CD4-positive, alpha-beta T cell treated with Interleukin-4 for 4 hours (primary cell): ENCODE measurements at regions not wholly inside any gene's neighbourhood (a gene's known extent, or its start where the extent isn't known, plus 50 kb on each side); places are given as distances from the start of the nearest gene placed in this dataset.
"Not testable (repeated sequence)": the region's sequence is repeated elsewhere in the genome, so short reads cannot be mapped to it uniquely, and the experiment has no call there.

ENCODE experiments used
- DNase-seq: peaks from one replicate; pipeline ENCODE4 v3.0.0-alpha.2; 2020

DNA sequence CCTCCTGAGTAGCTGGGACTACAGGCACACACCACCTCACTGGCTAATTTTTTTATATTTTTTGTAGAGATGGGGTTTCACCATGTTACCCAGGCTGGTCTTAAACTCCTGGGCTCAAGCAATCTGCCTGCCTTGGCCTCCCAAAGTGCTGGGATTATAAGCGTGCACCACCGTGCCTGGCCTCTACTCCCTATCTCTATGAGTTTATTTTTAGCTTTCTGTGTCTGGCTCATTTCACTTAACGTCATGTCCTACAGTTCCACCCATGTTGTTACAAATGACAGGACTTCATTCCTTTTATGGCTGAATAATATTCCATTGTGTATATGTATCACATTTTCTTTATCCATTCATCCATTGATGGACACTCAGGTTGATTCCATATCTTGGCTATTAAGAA lies 164.2 kb upstream of the ZNF648 start:
- DNase-seq, result not testable (repeated sequence)

DNA sequence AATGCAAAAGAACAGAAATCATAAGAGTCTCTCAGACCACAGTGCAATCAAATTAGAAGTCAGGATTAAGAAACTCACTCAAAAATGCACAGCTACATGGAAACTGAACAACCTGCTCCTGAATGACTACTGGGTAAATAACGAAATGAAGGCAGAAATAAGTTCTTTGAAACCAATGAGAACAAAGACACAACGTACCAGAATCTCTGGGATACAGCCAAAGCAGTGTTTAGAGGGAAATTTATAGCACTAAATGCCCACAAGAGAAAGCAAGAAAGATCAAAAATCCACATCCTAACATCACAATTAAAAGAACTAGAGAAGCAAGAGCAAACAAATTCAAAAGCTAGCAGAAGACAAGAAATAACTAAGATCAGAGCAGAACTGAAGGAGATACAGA lies 160.5 kb upstream of the ZNF648 start:
- not testable (repeated sequence) for DNase-seq

DNA sequence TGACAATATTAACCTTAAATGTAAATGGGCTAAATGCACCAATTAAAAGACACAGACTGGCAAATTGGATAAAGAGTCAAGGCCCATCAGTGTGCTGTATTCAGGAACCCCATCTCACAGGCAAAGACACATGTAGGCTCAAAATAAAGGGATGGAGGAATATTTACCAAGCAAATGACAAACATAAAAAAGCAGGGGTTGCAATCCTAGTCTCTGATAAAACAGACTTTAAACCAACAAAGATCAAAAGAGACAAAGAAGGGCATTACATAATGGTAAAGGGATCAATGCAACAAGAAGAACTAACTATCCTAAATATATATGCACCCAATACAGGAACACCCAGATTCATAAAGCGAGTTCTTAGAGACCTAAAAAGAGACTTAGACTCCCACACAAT lies 159.9 kb upstream of the ZNF648 start:
- DNase-seq, result not testable (repeated sequence)

DNA sequence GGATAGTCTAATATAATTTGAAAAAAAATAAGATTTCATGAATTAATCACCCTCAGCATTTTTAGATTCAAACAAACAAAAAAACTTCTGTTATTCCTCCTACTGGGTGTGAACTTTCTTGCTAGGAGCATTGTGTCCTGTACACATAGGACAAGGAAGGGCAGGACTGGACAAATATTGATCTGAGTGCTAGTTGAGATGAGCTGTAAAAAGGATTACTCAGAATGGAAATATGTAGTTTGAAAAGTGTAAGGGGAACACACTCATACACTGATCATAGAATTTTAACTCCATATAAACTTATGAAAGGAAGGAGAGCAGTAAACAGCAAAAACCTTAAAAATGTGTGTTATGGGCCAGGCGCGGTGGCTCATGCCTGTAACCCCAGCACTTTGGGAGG lies 156.5 kb upstream of the ZNF648 start:
- no peak for DNase-seq

DNA sequence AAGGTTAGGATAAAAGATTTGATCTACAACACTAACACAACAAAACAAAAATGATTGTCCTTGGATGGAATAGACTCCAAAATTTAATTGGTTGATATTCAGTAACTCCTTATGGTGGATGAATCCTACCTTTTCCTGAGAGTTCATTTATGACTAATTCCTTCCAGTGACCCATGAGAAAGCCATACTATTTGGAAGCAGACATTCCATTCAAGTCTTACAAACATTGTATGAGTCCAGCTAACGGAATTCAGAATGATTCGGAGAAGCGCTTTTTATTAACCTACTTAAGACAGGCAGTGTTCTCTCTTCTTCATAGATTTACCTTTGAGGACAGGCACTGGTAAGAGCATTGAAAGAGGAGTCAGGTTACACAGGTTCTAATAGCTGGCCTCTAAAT lies 155.6 kb upstream of the ZNF648 start:
- DNase-seq, result no peak

DNA sequence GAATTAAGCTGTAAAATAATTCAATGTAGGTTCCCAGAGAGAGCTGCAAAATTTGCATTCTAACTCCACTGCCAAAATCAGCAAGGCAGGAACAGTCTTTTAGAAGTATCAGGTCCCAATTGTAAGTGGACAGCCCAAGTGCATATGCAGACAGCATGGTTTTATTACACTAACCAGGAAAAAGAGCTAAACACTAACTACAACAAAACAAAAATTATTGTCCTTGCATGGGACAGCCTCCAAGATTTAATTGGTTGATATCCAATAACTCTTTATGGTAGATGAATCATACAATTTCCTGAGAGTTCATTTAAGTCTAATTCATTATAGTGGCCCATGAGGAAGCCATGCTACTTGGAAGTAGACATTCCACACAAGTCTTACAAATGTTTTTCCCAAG lies 154.3 kb upstream of the ZNF648 start:
- DNase-seq, result no peak

DNA sequence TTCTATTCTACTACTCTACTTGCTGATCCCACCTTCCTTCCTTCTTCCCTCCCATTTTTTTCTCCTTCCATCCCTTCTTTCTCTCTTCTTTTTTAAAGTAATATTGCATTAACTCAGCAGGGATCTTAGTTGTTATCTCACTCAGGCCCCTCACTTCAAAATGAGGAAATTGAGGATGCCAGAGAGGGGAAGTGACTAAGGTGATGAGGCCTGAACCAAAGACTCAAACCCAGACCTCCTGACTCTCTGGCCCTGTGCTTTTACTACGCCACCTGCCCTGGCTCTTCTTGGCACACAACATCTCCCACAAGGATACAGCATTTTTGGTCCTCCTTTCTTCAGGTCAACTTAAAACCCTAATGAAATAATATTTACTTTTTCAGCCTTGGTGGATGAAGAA lies 151.7 kb upstream of the ZNF648 start:
- DNase-seq, result no peak

DNA sequence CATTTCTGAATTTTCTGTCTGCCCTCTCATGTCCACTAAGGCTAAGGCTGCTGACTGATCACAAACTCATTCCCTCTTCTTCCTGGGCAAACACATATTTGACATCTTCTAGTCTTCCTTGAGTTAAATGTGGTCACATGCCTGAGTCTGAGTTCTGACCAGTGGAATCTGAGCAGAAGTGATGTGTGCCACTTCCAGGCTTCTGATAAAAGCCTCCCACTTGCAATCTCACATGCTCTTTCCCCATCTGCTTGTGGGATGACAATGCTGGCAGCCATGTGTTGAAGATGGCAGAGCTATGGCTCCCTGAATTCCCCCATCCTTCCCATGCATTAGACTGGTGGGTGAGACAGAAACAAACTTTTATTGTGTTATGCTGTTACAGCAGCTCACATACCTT lies 149.9 kb upstream of the ZNF648 start:
- no peak for DNase-seq

DNA sequence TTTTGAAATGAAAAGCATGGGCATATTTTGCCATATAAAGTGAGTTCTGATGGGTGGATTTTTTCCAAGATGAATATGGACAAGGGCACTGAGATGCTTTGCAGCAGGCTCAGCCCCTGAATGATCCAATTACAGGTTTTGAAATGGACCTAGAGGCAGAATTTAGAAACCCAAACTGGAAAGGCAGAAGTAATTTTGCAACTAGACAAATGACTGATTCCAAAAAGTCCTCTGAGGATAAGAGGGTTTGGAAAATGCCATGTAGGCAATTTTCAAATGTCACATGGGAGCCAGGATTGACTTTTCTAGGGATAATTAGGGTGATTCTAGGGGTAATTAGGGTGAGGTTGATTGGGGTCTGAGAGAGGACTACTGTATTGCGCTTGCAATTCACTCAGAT lies 148.9 kb upstream of the ZNF648 start:
- DNase-seq, result no peak

DNA sequence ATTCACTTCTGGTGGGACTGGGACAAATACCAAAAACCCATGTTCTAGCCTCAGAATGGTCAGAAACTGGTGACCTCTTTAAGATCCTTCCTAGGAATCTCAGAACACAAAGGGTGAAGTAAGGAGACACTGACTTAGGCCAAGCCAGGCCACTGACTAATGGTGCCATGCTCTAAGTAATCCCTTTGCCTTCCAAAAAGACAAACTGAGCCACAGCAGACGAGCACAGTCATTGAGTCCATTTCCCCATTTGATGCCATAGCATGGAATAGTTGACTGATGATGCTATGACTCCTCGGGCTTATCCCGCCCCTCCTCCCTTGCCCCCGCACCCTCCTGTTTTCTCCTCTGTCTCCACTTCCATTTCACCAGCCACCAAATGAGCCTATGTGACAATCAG lies 145.8 kb upstream of the ZNF648 start:
- DNase-seq, result no peak

DNA sequence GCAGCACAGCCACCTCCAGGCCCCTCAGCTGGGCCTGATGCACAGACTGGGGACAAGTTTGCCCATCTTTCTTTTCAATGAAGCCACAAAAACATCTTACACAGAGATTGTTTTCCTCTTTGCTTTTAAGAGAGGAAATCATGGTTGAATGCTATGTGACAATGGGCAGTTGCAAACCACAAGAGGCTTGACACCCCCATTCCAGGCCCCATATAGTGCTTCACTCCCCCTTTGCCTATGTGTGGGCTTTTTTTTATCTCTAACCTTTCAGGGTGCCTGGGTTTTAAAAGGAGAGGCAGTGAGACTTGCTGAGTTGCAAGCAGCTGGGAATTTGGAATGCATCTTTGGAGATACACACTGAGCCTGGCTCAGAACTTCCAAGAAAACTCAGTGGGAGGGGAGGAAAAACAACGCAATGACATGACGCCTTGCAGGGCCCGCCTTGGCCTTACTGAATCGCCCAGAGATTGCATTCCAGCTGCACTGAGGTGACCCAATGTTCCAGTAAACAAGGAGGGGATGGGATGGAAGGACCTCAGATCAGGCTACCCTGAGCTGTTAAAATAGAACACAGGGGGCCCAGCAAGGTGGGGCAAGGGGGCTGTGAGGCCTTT lies 145.2 kb upstream of the ZNF648 start:
- DNase-seq, result no peak

DNA sequence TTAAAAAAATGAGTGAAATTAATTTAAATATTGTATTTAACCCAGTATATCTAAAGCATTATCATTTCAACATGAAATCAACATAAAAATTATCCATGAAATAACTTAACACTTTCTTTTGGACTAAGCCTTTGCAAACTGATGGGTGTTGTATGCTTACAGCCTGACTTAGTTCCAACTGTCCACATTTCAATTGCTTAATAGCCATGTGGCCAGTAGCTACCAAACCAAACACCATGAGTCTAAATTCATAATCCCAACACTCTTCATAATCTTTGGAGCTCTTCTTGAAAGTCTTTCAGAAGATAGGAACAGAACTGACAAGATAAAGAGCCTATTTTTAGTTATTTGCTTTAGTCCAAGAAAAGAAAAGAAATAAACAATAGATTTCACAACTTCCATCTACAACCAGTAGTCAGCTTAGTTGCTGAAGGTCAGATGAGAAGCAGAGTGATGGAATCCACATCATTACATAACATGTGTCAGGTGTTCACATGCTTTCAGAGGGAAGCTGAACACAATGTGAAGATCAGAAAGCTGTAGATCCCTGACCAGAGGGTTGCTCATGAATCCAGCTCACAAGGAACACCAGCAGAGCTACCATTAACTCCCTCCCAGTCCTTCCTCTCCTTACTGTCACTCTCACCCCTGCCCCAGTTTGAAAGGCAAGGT lies 144.0 kb upstream of the ZNF648 start:
- DNase-seq, result no peak

DNA sequence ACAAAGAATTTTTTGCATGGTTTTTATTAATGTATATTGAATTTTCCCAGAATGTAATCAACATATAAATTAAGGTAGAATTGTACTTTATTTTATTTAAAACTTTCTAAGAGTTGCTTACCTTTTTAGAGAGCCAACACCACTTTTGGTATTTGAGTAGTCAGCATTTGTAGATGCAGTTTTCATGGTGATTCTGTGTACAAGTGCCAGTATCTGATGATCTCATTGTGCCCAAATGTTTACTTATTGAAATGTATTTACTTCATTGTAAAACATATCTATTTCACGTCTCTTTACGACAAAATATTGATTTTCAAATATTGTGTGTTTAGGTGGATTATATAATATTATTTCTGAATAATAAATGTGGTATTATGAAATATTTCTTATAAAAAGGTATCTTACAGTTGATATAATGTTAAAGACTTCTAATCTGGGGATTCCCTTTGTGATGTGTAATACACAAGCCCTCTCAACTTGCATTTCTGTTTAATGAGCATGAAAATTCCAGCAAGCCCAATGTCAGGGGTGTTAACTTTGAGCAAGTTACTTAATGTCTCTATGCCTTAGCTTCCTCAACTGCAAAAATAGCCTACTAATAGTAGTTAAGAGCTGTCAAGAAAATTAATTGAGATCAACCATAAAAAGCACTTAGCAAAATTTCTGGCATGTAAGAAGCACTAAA lies 141.8 kb upstream of the ZNF648 start:
- no peak for DNase-seq

DNA sequence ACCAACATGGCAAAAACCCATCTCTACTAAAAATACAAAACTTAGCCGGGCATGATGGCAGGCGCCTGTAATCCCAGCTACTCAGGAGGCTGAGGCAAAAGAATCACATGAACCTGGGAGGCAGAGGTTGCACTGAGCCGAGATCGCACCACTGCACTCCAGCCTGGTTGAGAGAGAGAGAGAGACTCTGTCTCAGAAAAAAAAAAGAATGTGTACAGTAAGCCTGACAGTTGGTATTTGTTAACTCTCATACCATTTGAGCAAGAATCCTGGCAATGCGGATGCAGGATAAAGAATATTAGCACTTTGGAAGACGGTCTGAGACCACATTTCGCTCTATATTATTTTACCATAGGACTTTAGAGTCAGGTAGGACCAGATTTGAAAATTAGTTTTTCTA lies 140.0 kb upstream of the ZNF648 start:
- DNase-seq, result not testable (repeated sequence)

DNA sequence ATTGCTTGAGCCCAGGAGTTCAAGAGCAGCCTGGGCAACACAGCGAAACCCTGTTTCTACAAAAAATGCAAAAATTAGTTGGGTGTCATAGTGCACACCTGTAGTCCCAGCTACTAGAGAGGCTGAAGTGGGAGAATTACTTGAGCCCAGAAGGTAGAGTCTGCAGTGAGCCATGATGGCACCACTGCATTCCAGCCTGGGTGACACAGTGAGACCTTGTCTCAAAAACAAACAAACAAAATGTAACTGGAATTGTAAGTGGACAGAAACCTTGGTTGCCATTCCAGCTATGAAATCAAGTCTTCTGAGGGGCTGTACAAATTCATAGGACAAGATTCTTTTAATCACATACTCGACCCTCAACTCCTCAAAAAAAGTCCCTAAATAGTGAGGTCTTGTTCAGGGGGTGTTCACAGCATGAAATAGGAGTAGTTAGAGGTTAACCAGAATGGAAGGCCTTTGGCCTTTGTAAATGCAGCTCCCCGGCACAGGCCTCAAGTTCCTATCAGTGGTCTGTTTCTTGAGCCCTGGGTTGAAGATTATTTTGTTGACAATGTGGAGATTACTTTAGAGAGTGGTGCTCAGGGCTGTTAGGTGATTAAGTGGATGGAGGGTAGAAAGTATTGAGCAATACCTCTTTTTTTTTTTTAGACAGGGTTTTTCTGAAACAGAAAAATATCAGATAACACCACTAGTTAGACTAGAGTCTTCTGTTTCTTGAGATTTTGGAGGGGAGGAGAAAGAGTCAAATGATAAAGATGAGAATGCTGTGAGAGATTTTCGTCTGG lies 138.7 kb upstream of the ZNF648 start:
- DNase-seq, result no peak

DNA sequence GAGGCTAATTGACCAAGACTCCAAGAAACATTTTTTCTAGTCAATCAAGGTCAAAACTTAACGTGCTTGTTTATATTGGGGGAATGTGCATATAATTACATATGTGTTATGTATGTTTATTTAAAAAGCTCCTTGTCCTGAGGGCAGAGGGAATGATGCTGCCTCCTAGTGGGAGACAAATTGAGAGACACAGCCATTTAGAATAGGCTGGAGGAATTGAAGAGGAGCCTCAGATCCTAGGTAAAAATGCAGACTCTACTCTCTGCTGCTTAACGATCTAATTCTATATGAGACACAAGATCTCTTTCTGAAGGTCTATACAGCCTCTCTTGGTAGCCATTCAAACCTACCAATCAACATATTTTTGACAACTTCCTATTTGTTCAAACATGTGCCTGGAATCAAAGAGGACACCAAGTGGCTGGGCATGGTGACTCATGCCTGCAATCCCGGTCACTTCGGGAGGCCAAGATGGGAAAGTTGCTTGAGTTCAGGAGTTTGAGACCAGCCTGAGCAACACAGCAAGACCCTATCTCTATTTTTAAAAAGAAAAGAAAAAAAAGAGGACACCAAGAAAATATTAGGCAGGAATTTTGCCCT lies 136.6 kb upstream of the ZNF648 start:
- DNase-seq, result no peak

DNA sequence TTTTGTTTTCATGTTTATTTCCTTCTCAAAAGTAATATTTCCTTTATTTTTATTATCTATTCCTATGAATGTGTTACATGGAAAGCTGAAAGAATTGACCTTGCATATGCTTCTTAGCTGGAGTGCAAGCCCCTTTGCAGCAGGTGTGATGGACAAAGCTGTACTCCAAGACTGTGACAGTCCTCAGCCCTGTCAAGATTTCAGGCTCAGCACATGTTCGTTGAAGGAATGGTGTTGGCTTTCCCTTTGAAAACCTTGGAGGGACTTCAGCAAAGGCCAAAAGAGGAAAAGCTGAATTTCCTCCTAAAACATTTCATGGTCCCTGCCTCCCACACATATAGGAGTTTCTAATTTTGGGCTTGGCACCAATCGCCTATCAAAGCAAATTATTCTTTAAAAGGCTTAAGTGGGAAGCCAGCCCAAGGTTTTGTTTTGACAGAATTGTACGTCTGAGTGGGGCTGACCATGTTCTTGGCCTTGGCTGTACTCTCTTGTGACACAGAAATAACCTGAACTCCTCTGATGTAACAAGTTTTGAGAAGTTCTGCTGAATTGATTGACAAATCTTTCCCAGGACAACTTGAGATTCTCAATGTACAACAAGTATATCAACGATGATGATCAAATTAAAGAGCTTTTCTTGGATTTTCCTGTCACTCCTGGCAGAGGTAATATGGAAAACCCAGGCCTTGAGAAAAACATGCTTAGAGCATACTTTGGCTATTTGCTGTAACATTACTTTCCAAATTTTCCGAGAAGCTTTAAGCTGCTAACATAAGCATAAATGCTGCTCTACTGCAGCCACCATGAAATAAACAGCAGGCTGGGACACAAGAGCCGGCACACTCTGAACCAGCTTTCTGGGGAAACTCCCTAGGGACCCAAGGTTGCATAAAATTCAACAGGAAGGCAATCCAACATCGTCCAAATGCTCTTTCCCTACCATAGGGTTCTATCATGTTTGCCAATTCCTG lies 135.7 kb upstream of the ZNF648 start:
- no peak for DNase-seq

DNA sequence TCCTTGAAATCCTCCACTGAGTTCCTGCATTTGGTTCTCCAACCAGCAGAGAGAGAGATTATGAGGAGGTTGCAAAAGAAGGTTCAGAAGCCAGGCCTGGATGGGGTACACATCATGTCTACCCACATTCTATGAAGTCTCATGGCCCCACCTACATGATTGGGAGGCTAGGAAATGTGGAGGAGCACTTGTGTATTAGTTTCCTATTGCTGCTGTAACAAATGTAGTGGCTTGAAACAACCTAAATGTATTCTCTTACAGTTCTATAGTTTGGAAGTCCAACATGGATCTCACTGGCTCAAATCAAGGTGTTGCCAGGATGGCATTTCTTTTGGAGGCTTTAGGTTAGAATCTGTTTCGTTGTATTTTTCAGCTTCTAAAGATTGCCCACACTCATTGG lies 134.2 kb upstream of the ZNF648 start:
- no peak for DNase-seq

DNA sequence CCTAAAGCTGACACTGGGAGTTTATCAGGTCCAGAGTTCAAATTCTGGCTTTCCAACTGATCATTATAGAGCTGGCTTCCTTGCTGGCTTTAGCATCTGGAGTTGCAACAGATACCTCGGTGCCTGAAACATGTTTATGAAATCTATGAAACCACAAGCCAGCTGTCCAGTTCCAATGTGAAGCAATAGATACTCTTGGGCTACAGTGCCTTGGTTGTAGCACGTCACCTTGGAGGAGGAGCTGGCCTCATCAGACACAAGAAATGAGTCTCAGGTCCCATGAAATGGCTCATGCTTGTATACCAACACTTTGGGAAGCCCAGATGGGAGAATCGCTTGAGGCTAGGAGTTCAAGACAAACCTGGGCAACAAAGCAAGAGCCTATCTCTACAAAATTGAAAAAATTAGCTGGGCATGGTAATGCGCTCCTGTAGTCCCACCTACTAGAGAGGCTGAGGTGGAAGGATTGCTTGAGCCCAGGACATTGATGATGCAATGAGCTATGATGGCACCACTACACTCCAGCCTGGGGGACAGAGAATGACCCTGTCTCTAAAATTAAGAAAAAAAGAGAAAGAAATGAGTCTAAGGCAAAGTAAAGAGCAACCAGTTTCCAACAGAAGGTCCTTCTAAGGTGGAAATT lies 132.5 kb upstream of the ZNF648 start:
- no peak for DNase-seq

DNA sequence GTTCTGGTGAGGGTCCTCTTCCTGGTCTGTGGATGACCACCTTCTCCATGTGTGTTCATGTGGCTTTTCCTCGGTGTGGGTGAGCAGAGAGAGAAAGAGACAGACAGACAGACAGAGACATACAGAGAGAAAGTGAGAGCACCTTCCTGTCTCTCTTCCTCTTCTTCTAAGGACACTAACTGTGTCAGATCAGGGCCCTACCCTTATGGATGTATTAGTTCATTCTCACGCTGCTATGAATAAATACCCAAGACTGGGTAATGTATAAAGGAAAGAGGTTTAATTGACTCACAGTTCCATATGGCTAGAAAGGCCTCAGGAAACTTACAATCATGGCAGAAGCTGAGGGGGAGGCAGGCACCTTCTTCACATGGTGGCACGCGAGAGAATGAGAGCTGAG lies 131.5 kb upstream of the ZNF648 start:
- no peak for DNase-seq

DNA sequence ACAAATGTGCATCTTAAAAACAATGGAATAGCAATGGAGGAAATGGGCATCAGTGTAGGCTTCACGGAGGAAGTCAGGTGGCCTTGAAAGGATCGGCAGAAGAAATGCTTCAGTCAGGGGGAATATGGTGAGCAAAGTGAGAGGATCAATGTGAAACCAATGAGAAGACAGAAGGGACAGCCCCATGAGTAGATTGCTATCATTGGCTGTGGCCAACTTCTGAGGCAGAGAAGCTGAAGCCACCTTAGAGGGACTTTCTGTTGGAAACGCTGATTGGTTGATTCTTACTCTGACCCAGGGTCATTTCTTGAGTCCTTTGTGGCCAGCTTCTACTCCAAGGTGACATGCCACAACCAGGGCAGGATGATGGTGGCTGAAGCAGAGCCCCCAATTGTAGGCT lies 130.7 kb upstream of the ZNF648 start:
- no peak for DNase-seq
